ENCODE measurements at regions not wholly inside any gene's neighbourhood (a gene's known extent, or its start where the extent isn't known, plus 50 kb on each side); places are given as distances from the start of the nearest gene placed in this dataset.

- TF ChIP-seq POLR2AphosphoS5 (IDR thresholded peaks at IDR 0.05; ENCODE audit: low read depth, low read length) (no peak), POLR2A (IDR thresholded peaks at IDR 0.05; ENCODE audit: low read depth, low read length) (no peak), SPI1 (IDR thresholded peaks at IDR 0.05; ENCODE audit: low read depth, low read length) (no peak), TAF1 (IDR thresholded peaks at IDR 0.05; ENCODE audit: low read depth, low read length) (no peak), POU2F2 (IDR thresholded peaks at IDR 0.05; ENCODE audit: low read depth, low read length) (no peak)
Observed at GRCh38 chr12:60112063-60112462, 516.2 kb downstream of the SLC16A7 start.
